GM12891 (cell line): ENCODE measurements at regions not wholly inside any gene's neighbourhood (a gene's known extent, or its start where the extent isn't known, plus 50 kb on each side); places are given as distances from the start of the nearest gene placed in this dataset.

Source experiments
- POLR2A ChIP-seq: IDR thresholded peaks from 2 replicates; pipeline ENCODE4 v1.6.1; 2011; ENCODE audit warnings: low read depth, low read length, control low read depth
- POLR2AphosphoS5 ChIP-seq: IDR thresholded peaks from 2 replicates; pipeline ENCODE4 v1.6.1; 2011; ENCODE audit warnings: low read depth, low read length, control low read depth
- POU2F2 ChIP-seq: IDR thresholded peaks from 2 replicates; pipeline ENCODE4 v1.6.1; 2011; ENCODE audit warnings: low read depth, mild to moderate bottlenecking, control low read depth, low read length, moderate library complexity
- SPI1 ChIP-seq: IDR thresholded peaks from 2 replicates; pipeline ENCODE4 v1.6.1; 2011; ENCODE audit warnings: low read depth, low read length, control low read depth
- TAF1 ChIP-seq: IDR thresholded peaks from 2 replicates; pipeline ENCODE4 v1.6.1; 2011; ENCODE audit warnings: low read depth, low read length, control low read depth

- TF ChIP-seq POLR2A (no peak), TAF1 (no peak), POLR2AphosphoS5 (no peak), SPI1 (no peak), POU2F2 (no peak)
Observed at GRCh38 chr15:93897377-93897776, 334.0 kb upstream of the MCTP2 start.
